Smooth muscle cell (in vitro differentiated cells): ENCODE measurements at regions not wholly inside any gene's neighbourhood (a gene's known extent, or its start where the extent isn't known, plus 50 kb on each side); places are given as distances from the start of the nearest gene placed in this dataset.

Source experiments
- DNase-seq: peaks from one replicate; lab custom pipeline; 2025; ENCODE audit not compliant: unreplicated experiment; lab: John Stamatoyannopoulos, UW
- H2AFZ ChIP-seq: fragments of 200-600 bp; sonication (generic); 2 replicates; pipeline ENCODE4 v1.6.0; 2016; ENCODE audit warnings: antibody characterized with exemption, low read depth, mild to moderate bottlenecking
- H3F3A ChIP-seq: fragments of 200-600 bp; sonication (generic); 2 replicates; pipeline ENCODE4 v1.6.0; 2017; ENCODE audit warnings: antibody characterized with exemption, low read depth
- H3K27ac ChIP-seq: fragments of 200-600 bp; sonication (generic); 2 replicates; pipeline ENCODE4 v1.5.1; 2016; ENCODE audit warnings: low read depth, mild to moderate bottlenecking
- H3K27me3 ChIP-seq: fragments of 200-600 bp; sonication (generic); 2 replicates; pipeline ENCODE4 v1.6.1; 2016; ENCODE audit warnings: low read depth, mild to moderate bottlenecking
- H3K36me3 ChIP-seq: fragments of 200-600 bp; sonication (generic); 2 replicates; pipeline ENCODE4 v1.5.1; 2016; ENCODE audit warnings: low read depth
- H3K4me1 ChIP-seq: fragments of 200-600 bp; sonication (generic); 2 replicates; pipeline ENCODE4 v1.5.1; 2016; ENCODE audit warnings: low read depth
- H3K4me2 ChIP-seq: fragments of 200-600 bp; sonication (generic); 2 replicates; pipeline ENCODE4 v1.6.0; 2016; ENCODE audit warnings: mild to moderate bottlenecking
- H3K4me3 ChIP-seq: fragments of 200-600 bp; sonication (generic); 2 replicates; pipeline ENCODE4 v1.5.1; 2016; ENCODE audit warnings: mild to moderate bottlenecking
- H3K79me2 ChIP-seq: fragments of 200-600 bp; sonication (generic); 2 replicates; pipeline ENCODE4 v1.6.0; 2016; ENCODE audit warnings: low read depth, mild to moderate bottlenecking
- H3K9ac ChIP-seq: fragments of 200-600 bp; sonication (generic); 2 replicates; pipeline ENCODE4 v1.6.0; 2016; ENCODE audit warnings: low read depth
- H3K9me3 ChIP-seq: fragments of 200-600 bp; sonication (generic); replicated peaks from 2 replicates; pipeline ENCODE4 v1.5.1; 2016; ENCODE audit warnings: low read depth
- H4K20me1 ChIP-seq: fragments of 200-600 bp; sonication (generic); 2 replicates; pipeline ENCODE4 v1.6.0; 2016; ENCODE audit warnings: low read depth
- WGBS: methylation state at CpG from one replicate; pipeline ENCODE4 v1.1.7; 2016; ENCODE audit warnings: low lambda C conversion rate; 5-methylcytosine and 5-hydroxymethylcytosine counted together
- TF ChIP-seq, protein P1 (sequence below): fragments of 200-600 bp; sonication (generic); IDR thresholded peaks from 2 replicates; pipeline ENCODE4 v1.5.1; 2017; ENCODE audit warnings: borderline replicate concordance, mild to moderate bottlenecking, antibody characterized with exemption; ENCODE audit not compliant: insufficient read depth, poor library complexity, severe bottlenecking

DNA sequence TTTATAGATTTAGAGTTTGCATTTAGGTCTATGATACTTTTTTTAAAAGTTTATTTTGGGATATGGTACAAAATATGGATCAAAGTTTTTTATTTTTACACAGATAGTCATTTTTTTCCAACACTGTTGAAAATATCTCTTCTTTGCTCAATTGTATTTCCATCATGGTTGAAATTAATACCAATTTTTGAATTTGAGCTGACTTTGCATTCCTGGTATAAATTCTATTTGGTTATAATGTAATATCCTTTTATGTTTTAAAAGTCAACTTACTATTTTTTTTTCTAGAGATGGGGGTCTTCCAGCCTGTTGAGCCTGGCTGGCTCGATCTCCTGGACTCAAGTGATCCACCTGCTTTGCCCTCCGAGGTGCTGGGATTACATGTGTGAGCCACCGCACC lies 620.1 kb downstream of the OLFM4 start:
- Histone ChIP-seq H3K36me3 (no peaks in the 10 kb centered on the region), H3K9ac (no peak overlapping the region), H3K79me2 (no peaks in the 10 kb centered on the region), H3K4me3 (no peak overlapping the region), H3K9me3 (no peaks in the 10 kb centered on the region), H3F3A (no peaks in the 10 kb centered on the region), H3K27ac (no peak overlapping the region), H4K20me1 (no peaks in the 10 kb centered on the region), H3K4me2 (no peak overlapping the region), H3K4me1 (no peaks in the 10 kb centered on the region), H3K27me3 (no peaks in the 10 kb centered on the region), H2AFZ (no peak overlapping the region)
- TF ChIP-seq, protein P1, sequence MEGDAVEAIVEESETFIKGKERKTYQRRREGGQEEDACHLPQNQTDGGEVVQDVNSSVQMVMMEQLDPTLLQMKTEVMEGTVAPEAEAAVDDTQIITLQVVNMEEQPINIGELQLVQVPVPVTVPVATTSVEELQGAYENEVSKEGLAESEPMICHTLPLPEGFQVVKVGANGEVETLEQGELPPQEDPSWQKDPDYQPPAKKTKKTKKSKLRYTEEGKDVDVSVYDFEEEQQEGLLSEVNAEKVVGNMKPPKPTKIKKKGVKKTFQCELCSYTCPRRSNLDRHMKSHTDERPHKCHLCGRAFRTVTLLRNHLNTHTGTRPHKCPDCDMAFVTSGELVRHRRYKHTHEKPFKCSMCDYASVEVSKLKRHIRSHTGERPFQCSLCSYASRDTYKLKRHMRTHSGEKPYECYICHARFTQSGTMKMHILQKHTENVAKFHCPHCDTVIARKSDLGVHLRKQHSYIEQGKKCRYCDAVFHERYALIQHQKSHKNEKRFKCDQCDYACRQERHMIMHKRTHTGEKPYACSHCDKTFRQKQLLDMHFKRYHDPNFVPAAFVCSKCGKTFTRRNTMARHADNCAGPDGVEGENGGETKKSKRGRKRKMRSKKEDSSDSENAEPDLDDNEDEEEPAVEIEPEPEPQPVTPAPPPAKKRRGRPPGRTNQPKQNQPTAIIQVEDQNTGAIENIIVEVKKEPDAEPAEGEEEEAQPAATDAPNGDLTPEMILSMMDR, result no peak
- 89% methylated on average over 3 of the region's 3 CpGs for WGBS
- DNase-seq, result no peak

DNA sequence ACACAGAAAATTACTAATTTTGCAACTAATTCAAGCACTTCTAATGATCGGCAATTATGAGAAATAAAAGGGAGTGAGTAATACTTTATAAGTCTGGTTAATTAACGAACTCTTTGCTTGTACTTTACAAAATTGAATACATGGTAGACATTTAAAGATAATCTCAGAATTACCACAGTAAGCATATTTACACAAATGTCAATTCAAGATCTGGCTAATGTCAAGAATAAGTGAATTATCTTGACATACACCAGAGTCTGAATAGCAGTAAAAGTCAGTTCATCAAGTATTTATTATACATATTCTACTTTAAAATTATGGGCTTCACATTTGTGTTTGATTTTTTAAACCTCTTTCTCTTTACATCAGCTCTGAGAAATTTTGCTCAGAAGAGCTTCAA lies 643.4 kb downstream of the OLFM4 start:
- no peaks in the 10 kb centered on the region for H3K36me3 ChIP-seq
- no peak overlapping the region for H3K4me2 ChIP-seq
- H3K27me3 ChIP-seq, result no peaks in the 10 kb centered on the region
- no peaks in the 10 kb centered on the region for H3K79me2 ChIP-seq
- 85% methylated on average over 2 of the region's 2 CpGs for WGBS
- no peaks in the 10 kb centered on the region for H3F3A ChIP-seq
- H3K4me3 ChIP-seq, result no peak overlapping the region
- no peak overlapping the region for H3K27ac ChIP-seq
- no peak overlapping the region for H3K9ac ChIP-seq
- TF ChIP-seq, protein P1, result no peak
- H3K9me3 ChIP-seq, result no peaks in the 10 kb centered on the region
- DNase-seq, result no peak
- no peaks in the 10 kb centered on the region for H4K20me1 ChIP-seq
- H3K4me1 ChIP-seq, result no peaks in the 10 kb centered on the region
- H2AFZ ChIP-seq, result no peak overlapping the region

DNA sequence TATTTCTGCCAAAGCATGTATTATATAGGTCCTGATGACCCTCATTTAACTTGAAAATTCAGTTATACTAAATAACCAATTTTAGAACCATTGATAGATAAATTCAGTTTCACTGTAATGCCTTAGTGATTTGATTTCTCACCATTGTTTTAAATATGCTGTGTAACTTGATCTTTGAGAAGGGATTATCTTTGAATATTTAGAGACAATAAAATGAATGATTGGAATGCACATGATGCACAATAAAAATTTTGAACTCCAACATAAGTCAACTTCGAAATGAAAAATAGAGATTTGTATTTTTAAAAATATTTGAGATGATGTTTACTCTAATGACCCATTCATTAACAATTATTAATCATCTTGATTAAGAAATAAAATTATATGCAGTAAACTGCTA lies 654.5 kb downstream of the OLFM4 start:
- H3K4me3 ChIP-seq, result no peak overlapping the region
- no peak overlapping the region for H2AFZ ChIP-seq
- TF ChIP-seq, protein P1, result no peak
- no peak overlapping the region for H3K4me2 ChIP-seq
- no peaks in the 10 kb centered on the region for H3K9me3 ChIP-seq
- H3F3A ChIP-seq, result no peaks in the 10 kb centered on the region
- no peaks in the 10 kb centered on the region for H3K36me3 ChIP-seq
- no peaks in the 10 kb centered on the region for H3K79me2 ChIP-seq
- no peaks in the 10 kb centered on the region for H3K27me3 ChIP-seq
- H3K9ac ChIP-seq, result no peak overlapping the region
- H4K20me1 ChIP-seq, result no peaks in the 10 kb centered on the region
- no peak overlapping the region for H3K27ac ChIP-seq
- DNase-seq, result no peak
- WGBS, result 88% methylated on average over 1 of the region's 1 CpG
- H3K4me1 ChIP-seq, result no peaks in the 10 kb centered on the region

DNA sequence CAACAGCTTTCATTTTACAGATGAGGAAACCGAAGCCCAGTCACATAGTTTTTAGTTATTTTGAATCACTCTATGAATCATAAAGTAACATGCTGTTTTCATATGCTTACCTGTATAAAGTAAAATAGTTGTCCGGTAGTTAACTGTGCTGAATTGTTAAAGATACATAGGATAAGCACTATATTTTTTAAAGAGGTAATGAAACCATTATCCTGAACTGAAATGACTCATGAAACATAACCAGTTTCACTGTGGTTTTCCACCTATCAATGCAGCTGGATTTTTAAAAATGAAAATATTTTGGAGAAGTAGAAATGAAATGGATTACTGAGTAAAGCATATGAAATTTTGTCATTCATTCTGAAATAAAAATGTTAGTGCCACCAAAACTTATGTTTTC lies 655.0 kb downstream of the OLFM4 start:
- Histone ChIP-seq H2AFZ (no peak overlapping the region), H3K27me3 (no peaks in the 10 kb centered on the region), H3K36me3 (no peaks in the 10 kb centered on the region), H3K4me3 (no peak overlapping the region), H3K9me3 (no peaks in the 10 kb centered on the region), H4K20me1 (no peaks in the 10 kb centered on the region), H3K9ac (no peak overlapping the region), H3F3A (no peaks in the 10 kb centered on the region), H3K27ac (no peak overlapping the region), H3K4me1 (no peaks in the 10 kb centered on the region), H3K79me2 (no peaks in the 10 kb centered on the region), H3K4me2 (no peak overlapping the region)
- 90% methylated on average over 2 of the region's 2 CpGs for WGBS
- TF ChIP-seq, protein P1, result no peak
- DNase-seq, result no peak
